K562 (cell line): ENCODE measurements at regions not wholly inside any gene's neighbourhood (a gene's known extent, or its start where the extent isn't known, plus 50 kb on each side); places are given as distances from the start of the nearest gene placed in this dataset.

Experiments used
- ATF1 ChIP-seq, 2 experiments: fragments of 450-650 bp in 1 of 2; IDR thresholded peaks; 2 replicates each; pipeline ENCODE4 v1.6.1; 2016; ENCODE audit warnings: missing compliant biosample characterization in 1 of 2, missing genetic modification characterization in 1 of 2
- ATF6 ChIP-seq: sonication (generic); formaldehyde crosslinking; IDR thresholded peaks from 2 replicates; pipeline ENCODE4 v1.4.0; 2020; ENCODE audit warnings: mild to moderate bottlenecking, missing genetic modification reagents
- KLF10 ChIP-seq: fragments of 250-450 bp; sonication (Bioruptor Pico); IDR thresholded peaks from 2 replicates; pipeline ENCODE4 v1.6.1; 2021; ENCODE audit warnings: matching md5 sums
- MEF2A ChIP-seq: IDR thresholded peaks from 2 replicates; pipeline ENCODE4 v1.6.1; 2011; ENCODE audit warnings: low read depth, mild to moderate bottlenecking, low read length, moderate library complexity; ENCODE audit not compliant: control insufficient read depth
- MLLT1 ChIP-seq, 2 experiments: fragments of 450-650 bp; IDR thresholded peaks; 2 replicates each; pipeline ENCODE4 v1.6.1; 2016
- NR3C1 ChIP-seq: sonication (generic); formaldehyde crosslinking; IDR thresholded peaks from 2 replicates; pipeline ENCODE4 v1.8.1; 2022; ENCODE audit warnings: missing genetic modification reagents
- POLR2AphosphoS5 ChIP-seq: IDR thresholded peaks from 2 replicates; pipeline ENCODE4 v1.6.1; 2011; ENCODE audit warnings: mild to moderate bottlenecking, low read depth, low read length, moderate library complexity; ENCODE audit not compliant: control insufficient read depth, insufficient read depth
- SMARCA5 ChIP-seq: fragments of 450-650 bp; IDR thresholded peaks from 2 replicates; pipeline ENCODE4 v1.6.1; 2016
- SUPT5H ChIP-seq: fragments of 450-650 bp; IDR thresholded peaks from 2 replicates; pipeline ENCODE4 v1.6.1; 2016
- ZNF740 ChIP-seq, 3 experiments: fragments of 200-800 bp in 1 of 3; sonication (Bioruptor generic) in 1 of 3; sonication (generic) in 1 of 3; formaldehyde crosslinking in 1 of 3; IDR thresholded peaks; 2 replicates each; pipeline versions ENCODE4 v1.6.1 to v1.8.0; 2016 to 2022; ENCODE audit warnings: mild to moderate bottlenecking in 2 of 3, missing compliant biosample characterization in 2 of 3, missing genetic modification characterization in 2 of 3, missing genetic modification reagents in 1 of 3
- TF ChIP-seq, protein P1 (sequence below), 2 experiments: IDR thresholded peaks; 2 replicates each; pipeline ENCODE4 v1.6.1; 2011; ENCODE audit warnings: borderline replicate concordance in 1 of 2, control low read depth in 1 of 2, low read depth in 1 of 2, low read length in 1 of 2, mild to moderate bottlenecking in 1 of 2, mixed read lengths in 1 of 2, moderate library complexity in 1 of 2; ENCODE audit not compliant: insufficient read depth in 1 of 2, insufficient read length in 1 of 2, poor library complexity in 1 of 2, severe bottlenecking in 1 of 2; ENCODE audit errors: extremely low read depth in 1 of 2

DNA sequence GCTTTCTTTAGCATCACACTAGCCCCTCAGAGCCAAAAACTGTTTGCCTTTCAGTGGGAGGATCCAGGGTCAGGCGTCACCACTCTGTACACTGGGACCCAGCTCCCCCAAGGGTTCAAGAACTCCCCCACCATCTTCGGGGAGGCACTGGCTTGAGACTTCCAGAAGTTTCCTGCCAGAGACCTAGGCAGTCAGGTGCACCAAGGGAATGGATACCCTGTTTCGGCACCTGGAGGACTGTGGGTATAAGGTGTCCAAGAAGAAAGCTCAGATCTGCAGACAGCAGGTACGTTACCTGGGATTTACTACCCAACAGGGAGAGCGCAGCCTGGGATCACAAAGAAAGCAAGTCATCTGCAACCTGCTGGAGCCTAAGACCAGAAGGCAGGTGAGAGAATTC lies 603.0 kb downstream of the UQCRFS1 start (continued):
- no peak for TF ChIP-seq ATF1 (CRISPR knock-in tag; IDR thresholded peaks at IDR 0.05)
- TF ChIP-seq ATF1 (tag; IDR thresholded peaks at IDR 0.05): no peak
- TF ChIP-seq, protein P1, sequence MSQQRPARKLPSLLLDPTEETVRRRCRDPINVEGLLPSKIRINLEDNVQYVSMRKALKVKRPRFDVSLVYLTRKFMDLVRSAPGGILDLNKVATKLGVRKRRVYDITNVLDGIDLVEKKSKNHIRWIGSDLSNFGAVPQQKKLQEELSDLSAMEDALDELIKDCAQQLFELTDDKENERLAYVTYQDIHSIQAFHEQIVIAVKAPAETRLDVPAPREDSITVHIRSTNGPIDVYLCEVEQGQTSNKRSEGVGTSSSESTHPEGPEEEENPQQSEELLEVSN (IDR thresholded peaks at IDR 0.05; ENCODE audit: borderline replicate concordance in 1 of 2, extremely low read depth in 1 of 2, insufficient read depth in 1 of 2, insufficient read length in 1 of 2, low read depth in 1 of 2, low read length in 1 of 2, poor library complexity in 1 of 2, severe bottlenecking in 1 of 2): no peak
- no peak for TF ChIP-seq SMARCA5
- TF ChIP-seq KLF10: peak; percentile 67; the same call in 1 of the 2 replicates
- no peak for TF ChIP-seq MEF2A
- 0 out of 4 replicates have a peak, but pooled peaks of 1 of the 2 experiments have one; percentile 16 for TF ChIP-seq MLLT1 (IDR thresholded peaks at IDR 0.05)
- TF ChIP-seq NR3C1 (CRISPR knock-in tag): no peak
- TF ChIP-seq POLR2AphosphoS5: peak; percentile 2; the same call in 1 of the 2 replicates
- TF ChIP-seq ZNF740 (CRISPR knock-in tag; IDR thresholded peaks at IDR 0.05): no peak
- no peak for TF ChIP-seq ZNF740 (tag; IDR thresholded peaks at IDR 0.05)
- TF ChIP-seq SUPT5H: peak; percentile 22; the same call in 1 of the 2 replicates
- 0 out of 2 replicates have a peak, but pooled peaks have one; percentile 8 for TF ChIP-seq ATF6 (CRISPR knock-in tag)
